ENCODE measurements at regions not wholly inside any gene's neighbourhood (a gene's known extent, or its start where the extent isn't known, plus 50 kb on each side); places are given as distances from the start of the nearest gene placed in this dataset.

- TF ChIP-seq CTCF (IDR thresholded peaks at IDR 0.05; ENCODE audit: low read length) (no peak), EZH2 (optimal IDR thresholded peaks at IDR 0.05; ENCODE audit: low read depth, low read length) (no peak), EZH2phosphoT487 (IDR thresholded peaks at IDR 0.05; ENCODE audit: low read length) (no peak)
Measured at GRCh38 chr10:65845916-65846315, 1079.9 kb upstream of the LRRTM3 start.

Measured in MM.1S (cell line).